ENCODE measurements at regions not wholly inside any gene's neighbourhood (a gene's known extent, or its start where the extent isn't known, plus 50 kb on each side); places are given as distances from the start of the nearest gene placed in this dataset.

DNA sequence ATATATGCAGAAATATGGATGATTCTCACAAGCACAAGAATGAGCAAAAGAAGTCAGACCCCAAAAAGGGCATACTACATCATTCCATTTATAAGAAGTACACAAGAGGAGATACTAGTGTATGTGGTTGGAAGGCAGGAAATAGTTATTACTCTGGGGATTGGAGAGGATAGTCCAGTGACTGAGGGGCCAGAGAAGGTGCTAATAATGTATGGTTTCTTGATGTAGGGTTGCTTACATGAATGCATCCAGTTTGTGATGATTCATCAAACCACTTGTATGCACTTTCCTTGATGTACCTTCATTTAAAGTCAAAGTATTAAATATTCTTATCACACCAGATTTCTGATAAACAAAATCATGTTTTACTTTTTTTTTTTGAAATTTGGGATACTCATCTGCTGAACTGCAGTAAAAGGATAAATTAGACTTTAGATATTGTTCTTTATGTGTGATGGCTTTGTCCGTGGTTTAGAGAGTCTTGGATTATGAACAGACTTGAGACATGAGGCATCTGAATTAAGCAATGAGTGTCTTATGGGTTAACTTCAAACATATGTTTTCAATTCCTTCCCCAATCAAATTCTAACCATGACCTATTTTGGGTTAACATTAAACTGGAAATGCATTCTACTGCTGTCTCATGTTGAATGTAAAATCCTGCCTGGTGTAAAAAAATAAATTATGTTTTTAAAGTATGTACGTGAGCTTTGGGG is 171.2 kb downstream of the SEMA6D start:
- TF ChIP-seq, protein P1, sequence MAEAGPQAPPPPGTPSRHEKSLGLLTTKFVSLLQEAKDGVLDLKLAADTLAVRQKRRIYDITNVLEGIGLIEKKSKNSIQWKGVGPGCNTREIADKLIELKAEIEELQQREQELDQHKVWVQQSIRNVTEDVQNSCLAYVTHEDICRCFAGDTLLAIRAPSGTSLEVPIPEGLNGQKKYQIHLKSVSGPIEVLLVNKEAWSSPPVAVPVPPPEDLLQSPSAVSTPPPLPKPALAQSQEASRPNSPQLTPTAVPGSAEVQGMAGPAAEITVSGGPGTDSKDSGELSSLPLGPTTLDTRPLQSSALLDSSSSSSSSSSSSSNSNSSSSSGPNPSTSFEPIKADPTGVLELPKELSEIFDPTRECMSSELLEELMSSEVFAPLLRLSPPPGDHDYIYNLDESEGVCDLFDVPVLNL (CRISPR knock-in tag; IDR thresholded peaks at IDR 0.05; ENCODE audit: borderline replicate concordance, low read depth): no peak
- TF ChIP-seq EMX1 (CRISPR knock-in tag; IDR thresholded peaks at IDR 0.05) (no peak), ZNF232 (CRISPR knock-in tag; IDR thresholded peaks at IDR 0.05) (no peak), GTF2I (CRISPR knock-in tag; conservative IDR thresholded peaks at IDR 0.05) (no peak), TP53 (CRISPR knock-in tag; IDR thresholded peaks at IDR 0.05) (no peak), ATF2 (CRISPR knock-in tag; IDR thresholded peaks at IDR 0.05; ENCODE audit: borderline replicate concordance, low read depth) (no peak), FOXK1 (CRISPR knock-in tag; IDR thresholded peaks at IDR 0.05) (no peak), JUN (CRISPR knock-in tag; IDR thresholded peaks at IDR 0.05) (no peak), ZNF425 (CRISPR knock-in tag; conservative IDR thresholded peaks at IDR 0.05) (no peak), JAZF1 (CRISPR knock-in tag; IDR thresholded peaks at IDR 0.05) (no peak), NR2C2 (CRISPR knock-in tag; IDR thresholded peaks at IDR 0.05) (no peak)
- TF ChIP-seq, protein P2, sequence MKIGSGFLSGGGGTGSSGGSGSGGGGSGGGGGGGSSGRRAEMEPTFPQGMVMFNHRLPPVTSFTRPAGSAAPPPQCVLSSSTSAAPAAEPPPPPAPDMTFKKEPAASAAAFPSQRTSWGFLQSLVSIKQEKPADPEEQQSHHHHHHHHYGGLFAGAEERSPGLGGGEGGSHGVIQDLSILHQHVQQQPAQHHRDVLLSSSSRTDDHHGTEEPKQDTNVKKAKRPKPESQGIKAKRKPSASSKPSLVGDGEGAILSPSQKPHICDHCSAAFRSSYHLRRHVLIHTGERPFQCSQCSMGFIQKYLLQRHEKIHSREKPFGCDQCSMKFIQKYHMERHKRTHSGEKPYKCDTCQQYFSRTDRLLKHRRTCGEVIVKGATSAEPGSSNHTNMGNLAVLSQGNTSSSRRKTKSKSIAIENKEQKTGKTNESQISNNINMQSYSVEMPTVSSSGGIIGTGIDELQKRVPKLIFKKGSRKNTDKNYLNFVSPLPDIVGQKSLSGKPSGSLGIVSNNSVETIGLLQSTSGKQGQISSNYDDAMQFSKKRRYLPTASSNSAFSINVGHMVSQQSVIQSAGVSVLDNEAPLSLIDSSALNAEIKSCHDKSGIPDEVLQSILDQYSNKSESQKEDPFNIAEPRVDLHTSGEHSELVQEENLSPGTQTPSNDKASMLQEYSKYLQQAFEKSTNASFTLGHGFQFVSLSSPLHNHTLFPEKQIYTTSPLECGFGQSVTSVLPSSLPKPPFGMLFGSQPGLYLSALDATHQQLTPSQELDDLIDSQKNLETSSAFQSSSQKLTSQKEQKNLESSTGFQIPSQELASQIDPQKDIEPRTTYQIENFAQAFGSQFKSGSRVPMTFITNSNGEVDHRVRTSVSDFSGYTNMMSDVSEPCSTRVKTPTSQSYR (CRISPR knock-in tag; IDR thresholded peaks at IDR 0.05): no peak
- TF ChIP-seq, protein P3, sequence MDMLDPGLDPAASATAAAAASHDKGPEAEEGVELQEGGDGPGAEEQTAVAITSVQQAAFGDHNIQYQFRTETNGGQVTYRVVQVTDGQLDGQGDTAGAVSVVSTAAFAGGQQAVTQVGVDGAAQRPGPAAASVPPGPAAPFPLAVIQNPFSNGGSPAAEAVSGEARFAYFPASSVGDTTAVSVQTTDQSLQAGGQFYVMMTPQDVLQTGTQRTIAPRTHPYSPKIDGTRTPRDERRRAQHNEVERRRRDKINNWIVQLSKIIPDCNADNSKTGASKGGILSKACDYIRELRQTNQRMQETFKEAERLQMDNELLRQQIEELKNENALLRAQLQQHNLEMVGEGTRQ (CRISPR knock-in tag; IDR thresholded peaks at IDR 0.05): no peak
- TF ChIP-seq, protein P4, sequence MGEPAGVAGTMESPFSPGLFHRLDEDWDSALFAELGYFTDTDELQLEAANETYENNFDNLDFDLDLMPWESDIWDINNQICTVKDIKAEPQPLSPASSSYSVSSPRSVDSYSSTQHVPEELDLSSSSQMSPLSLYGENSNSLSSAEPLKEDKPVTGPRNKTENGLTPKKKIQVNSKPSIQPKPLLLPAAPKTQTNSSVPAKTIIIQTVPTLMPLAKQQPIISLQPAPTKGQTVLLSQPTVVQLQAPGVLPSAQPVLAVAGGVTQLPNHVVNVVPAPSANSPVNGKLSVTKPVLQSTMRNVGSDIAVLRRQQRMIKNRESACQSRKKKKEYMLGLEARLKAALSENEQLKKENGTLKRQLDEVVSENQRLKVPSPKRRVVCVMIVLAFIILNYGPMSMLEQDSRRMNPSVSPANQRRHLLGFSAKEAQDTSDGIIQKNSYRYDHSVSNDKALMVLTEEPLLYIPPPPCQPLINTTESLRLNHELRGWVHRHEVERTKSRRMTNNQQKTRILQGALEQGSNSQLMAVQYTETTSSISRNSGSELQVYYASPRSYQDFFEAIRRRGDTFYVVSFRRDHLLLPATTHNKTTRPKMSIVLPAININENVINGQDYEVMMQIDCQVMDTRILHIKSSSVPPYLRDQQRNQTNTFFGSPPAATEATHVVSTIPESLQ (CRISPR knock-in tag; IDR thresholded peaks at IDR 0.05): no peak
- TF ChIP-seq, protein P5, sequence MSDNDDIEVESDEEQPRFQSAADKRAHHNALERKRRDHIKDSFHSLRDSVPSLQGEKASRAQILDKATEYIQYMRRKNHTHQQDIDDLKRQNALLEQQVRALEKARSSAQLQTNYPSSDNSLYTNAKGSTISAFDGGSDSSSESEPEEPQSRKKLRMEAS (CRISPR knock-in tag; IDR thresholded peaks at IDR 0.05): no peak
- no peak for ATAC-seq
- no peak for DNase-seq (ENCODE audit: low spot score)
- Mint-ChIP-seq H3K27me3 (ENCODE audit: low read depth) (peaks cover 68% of the 10 kb centered on the region), H3K4me1 (peaks cover 30% of the 10 kb centered on the region), H3K36me3 (no peaks in the 10 kb centered on the region), H3K27ac (no peak overlapping the region), H3K9me3 (no peaks in the 10 kb centered on the region), H3K4me3 (no peak overlapping the region)
- ChIA-PET CTCF (no interaction called here), POLR2A (no interaction called here)
